ENCODE measurements at regions not wholly inside any gene's neighbourhood (a gene's known extent, or its start where the extent isn't known, plus 50 kb on each side); places are given as distances from the start of the nearest gene placed in this dataset.
"Not testable (repeated sequence)": the region's sequence is repeated elsewhere in the genome, so short reads cannot be mapped to it uniquely, and the experiment has no call there.

DNA sequence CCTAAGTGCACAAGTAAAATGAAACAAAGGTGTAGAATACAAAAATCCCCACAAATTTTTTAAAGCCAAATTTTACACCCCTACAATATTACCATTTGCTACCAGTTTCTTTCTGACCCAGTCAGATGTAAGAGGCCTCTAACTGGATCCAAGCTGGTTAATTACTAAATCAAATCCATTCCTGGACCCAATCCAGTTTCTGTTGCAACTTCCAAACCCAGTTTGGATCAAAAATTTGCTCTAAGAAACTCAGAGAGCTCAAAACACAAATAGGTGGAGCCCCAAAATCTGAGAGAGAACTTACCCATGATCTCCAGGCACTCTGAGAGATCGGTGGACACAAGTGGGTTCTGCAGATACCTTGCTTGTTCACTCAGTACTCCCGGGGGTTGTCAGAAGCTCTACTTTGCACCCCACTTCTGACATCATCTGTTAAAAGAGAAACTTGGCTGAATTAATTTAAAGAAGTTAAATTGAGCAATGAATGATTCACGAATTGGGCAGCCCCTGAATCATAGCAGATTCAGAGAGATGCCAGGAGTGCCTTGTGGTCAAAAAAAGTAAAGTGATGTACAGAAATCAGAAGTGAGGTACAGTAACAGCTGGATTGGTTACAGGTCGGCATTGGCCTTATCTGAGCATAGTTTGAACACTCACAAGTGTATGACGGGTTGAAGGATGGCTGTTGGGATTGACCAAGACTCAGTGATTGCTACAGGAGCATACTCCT lies 448.0 kb downstream of the KCNT2 start:
- peak; percentile 88 for DNase-seq

DNA sequence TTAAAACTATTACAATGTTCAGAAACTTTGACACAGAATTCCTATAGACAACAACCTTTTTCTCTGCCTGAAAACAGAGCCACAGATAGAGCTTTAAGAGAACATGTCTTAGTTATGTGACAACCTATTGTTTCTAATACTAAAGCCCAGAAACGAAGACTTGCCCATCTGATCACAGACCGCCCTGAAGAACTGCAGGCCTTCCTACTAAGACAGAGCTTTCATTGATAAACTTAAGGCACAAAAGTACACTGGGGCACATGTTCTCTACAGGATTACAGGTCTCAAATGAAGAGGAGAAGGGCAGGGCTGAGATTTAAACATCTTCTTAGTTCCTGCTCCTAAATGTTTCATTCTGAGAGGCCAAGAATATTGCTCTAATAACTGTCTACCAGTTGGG lies 452.7 kb downstream of the KCNT2 start:
- no peak for DNase-seq

GRCh38 chr1:196152975-196153374 lies 455.3 kb downstream of the KCNT2 start:
- no peak for DNase-seq

- no peak for DNase-seq
These were observed 456.2 kb downstream of the KCNT2 start for GRCh38 chr1:196152086-196152485.

- DNase-seq: peak; percentile 41
These were observed 459.8 kb downstream of the KCNT2 start for GRCh38 chr1:196148367-196148970.

DNA sequence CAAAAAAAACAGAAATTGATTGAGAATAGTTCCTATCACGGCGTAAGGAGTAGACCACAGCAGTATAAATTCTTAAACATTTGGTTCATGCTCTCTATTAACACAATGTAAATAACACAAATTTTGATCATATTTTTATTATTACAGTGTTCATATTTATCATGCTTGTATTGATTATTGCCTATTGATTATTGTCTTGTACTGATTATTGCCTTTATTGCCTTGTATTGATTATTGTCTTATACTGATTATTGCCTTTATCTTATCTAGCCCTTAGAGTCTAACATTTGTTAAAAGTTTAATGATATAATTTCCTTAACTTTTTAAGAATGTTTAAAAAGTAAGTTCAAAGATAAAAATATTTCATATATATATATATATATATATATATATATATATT lies 460.7 kb downstream of the KCNT2 start:
- no peak for DNase-seq

DNA sequence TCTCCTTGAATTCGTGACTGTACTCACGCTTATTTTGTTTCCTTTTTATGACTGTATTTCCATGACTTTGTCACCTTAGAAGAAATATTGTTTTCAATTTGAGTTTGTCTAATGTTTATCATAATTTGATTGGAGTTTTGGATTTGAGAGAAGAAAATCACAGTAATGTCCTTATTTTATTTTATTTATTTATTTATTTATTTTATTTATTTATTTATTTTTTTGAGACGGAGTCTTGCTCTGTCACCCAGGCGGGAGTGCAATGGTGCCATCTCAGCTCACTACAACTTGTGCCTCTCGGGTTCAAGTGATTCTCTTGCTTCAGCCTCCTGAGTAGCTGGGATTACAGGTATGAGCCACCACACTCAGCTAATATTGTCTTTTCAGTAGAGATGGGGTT lies 463.1 kb downstream of the KCNT2 start:
- DNase-seq: not testable (repeated sequence)

- DNase-seq: no peak
These were observed 463.7 kb downstream of the KCNT2 start for GRCh38 chr1:196144588-196144987.

DNA sequence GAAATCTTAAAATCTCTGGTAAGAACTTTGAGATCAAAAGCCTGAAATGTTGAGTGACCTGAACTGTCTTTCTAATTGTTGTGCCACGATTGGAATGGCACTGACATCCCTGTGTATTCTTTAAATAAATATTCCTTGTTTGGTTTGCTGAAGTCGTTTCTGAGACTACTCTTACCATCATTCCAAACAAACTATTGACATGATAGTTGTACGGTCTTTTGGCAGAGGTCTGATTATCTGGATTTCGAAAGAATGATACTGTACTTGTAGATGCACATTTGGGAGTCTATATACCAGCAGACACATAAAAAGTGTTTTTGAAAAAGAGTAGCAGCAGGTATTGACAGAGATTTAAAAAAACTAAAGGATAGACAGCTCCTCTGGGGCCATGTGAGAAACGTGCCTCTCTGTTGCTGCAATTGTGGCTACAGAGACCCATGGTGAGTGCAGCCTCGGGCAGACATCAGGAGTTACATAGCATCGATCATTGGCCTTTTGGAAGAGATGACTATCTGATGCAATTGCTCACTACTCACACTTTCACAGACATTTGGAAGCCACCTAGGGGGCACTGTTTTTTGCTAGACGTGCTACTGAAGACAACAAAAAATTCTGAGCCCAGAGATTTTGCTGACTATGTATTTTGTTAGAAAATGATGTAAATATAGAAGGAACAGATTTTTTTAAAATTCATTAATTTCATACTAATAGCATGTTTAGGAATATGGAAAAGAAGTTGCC lies 464.5 kb downstream of the KCNT2 start:
- peak; percentile 4 for DNase-seq

DNA sequence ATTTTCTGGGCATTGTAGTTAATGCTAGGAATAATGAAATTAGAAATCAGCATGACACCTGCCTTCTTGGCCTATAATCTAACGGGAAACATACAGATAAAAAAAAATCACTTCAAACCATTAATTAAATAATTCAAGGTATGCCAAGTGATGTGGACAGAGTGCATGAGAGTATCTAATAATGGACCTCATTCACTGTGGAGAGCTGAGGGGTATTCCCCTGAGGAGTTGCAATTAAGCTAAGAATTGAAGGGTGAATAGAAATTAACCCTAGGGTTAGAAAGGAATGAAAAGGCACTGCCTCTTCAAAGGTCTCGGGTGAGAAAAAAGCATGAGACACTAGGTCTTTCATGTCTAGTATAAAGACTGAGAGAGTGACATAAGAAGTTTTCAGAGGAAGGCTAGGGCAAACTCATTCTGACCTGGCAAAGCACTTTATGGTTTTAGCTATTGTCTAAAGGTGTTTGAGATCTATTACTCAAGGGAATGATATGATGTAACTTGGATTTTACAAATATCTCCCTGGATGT lies 466.1 kb downstream of the KCNT2 start:
- DNase-seq: no peak

- DNase-seq: no peak
These were observed 471.8 kb downstream of the KCNT2 start for GRCh38 chr1:196136396-196136795.

DNA sequence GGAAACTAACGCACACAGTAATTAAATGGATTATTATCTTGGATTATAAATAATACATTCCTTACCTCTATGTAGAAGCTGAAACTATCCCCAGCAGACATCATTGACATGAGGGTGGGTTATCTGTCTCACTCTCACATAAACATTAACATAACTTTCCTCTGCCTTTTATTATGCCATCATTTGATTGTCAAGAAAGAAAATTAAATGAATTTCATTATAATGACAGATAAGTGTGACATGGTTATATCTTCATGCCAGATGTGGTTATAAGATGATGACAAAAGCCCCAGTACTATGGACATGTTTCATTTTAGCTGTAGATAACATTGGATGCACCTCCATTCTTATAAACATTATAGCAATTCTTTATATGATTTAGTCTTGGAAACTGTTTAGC lies 476.5 kb downstream of the KCNT2 start:
- DNase-seq: no peak

GRCh38 chr1:196128835-196129234 lies 479.4 kb downstream of the KCNT2 start:
- no peak for DNase-seq

DNA sequence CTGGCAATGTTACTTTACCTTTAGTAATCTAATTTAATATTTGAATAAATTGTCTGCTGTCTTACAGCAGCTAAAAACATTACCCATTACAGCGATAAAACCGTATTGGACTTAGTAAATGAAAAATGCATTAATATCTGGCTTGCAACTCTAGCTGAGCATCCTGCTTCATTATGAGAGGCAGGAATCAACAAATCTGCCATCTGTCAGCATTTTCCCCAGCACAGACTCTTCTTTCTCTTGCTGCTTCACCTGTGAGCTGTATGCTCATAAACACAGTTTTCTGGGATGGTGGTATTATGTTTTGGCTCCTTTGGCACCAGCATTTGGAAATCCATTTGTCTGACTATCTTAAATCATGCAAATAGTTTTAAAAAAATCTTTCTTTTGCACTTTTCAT lies 487.1 kb downstream of the KCNT2 start:
- no peak for DNase-seq

DNA sequence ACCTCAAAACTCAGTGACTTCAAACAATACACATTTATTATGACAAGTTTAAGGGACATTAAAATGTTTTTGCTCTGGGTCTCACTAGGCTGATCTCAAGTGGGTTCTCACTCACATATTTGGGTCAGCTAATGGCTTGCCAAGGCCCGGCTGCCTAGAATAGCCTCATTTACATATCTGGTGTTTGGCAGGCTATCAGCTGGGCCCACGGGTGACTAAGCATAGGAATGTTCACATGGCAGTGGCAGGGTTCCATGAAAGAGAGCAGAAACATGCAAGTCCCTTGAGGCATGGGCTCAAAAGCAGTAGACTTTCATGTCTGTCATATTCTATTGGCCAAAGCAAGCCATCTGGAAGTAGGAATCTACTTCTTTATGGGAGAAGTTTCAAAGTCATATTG lies 492.6 kb downstream of the KCNT2 start:
- peak; percentile 42 for DNase-seq

GRCh38 chr1:196114193-196114592 lies 494.0 kb downstream of the KCNT2 start:
- peak; percentile 32 for DNase-seq

DNA sequence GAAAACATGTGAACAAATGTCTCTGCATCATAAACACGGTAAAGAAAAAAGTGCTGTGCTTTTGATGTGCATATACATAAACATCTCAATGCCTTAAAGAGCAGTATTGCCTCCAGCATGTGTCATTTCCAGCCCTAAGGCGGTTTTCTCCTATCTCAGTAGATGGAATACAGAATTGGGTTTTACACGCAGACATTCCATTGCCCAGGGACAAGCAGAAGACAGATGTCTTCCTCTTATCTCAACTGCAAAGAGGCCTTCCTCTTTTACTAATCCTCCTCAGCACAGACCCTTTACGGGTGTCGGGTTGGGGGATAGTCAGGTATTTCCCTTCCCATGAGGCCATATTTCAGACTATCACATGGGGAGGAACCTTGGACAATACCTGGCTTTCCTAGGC lies 499.2 kb downstream of the KCNT2 start:
- not testable (repeated sequence) for DNase-seq

GRCh38 chr1:196105901-196106300 lies 502.3 kb downstream of the KCNT2 start:
- no peak for DNase-seq

- DNase-seq: no peak
These were observed 505.4 kb downstream of the KCNT2 start for GRCh38 chr1:196102826-196103225.

- DNase-seq: no peak
These were observed 510.2 kb downstream of the KCNT2 start for GRCh38 chr1:196098000-196098399.

DNA sequence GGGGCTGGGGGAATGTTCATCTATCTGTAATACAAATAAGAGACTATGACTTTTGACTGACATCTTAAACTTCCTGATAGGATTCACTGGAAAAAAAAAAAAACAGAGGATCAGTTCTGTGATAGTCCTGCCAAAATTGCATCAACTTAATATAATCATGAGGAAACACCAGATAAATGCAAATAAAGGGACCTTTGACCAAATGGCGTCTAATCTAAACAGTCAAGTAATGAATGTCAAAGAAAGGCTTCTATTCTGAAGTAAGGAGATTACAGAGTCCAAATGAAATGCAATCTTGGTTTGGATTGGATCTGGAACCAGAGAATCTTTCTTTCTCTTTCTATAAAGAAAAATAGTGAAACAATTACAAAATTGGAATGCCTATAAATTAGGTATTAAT lies 513.4 kb downstream of the KCNT2 start:
- no peak for DNase-seq

DNA sequence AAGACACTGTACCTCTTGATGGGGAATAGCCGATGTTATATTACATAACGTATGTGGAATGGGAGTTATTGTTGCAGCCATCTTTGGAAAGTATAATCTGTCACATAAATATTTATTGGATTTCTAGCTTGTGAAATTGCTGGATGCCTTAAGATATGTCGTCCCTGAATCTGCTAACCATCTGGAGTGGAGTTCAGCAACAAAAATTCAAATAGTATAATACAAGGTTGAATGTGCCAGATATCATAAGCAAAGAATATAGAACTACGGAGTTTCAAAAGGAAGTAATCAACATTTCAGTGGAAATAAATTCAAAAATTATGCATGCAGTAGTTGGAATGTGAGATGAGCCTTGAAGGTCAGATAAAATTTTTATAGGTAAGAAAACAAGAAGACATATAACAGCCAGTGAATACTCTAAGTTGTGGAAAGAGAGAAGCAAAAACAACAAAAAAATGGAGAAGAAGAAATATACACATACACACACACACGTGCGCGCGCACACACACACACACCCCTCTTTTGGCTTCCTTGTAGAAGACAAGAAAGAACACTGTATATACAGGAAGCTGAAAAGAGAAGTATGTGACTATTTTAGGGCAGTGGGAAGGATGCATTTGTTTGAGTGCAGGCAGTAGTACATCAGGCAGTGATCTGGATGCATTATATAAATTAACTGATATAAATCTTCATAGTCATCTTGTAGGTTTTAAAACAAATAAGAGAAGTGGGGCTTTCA lies 516.7 kb downstream of the KCNT2 start:
- DNase-seq: no peak

GRCh38 chr1:196090226-196090625 lies 518.0 kb downstream of the KCNT2 start:
- DNase-seq: no peak

Measured in HCEC 1CT (cell line).